ENCODE measurements at regions not wholly inside any gene's neighbourhood (a gene's known extent, or its start where the extent isn't known, plus 50 kb on each side); places are given as distances from the start of the nearest gene placed in this dataset.

DNA sequence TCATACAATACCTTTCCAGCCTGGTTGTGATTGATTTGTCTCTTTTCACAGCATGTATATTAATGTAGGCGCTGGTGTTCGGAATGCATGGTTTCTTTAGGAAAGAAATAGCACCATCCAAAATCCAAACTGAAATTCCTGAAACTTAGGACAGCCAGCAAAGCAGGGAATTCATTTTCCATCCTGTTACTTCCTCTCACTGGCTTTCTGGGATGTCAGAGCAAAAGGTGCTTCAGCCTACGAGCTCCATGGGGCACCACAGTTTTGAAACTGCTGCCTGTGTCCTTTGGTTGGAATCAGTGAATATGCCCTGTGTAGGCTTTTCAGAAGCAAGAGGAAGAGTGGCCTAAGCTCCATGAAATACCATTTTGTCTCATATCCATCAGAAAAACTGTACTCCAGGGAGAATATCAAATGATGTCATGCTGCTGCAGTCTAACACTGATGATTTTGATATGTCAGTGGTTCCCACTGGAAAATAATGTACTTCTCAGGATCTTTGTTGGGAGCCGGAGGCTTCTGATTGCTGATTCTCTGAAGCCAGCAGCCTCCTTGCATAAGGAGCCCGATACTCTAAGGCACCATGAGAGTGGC, 117.8 kb upstream of the SERP2 start:
- TF ChIP-seq, protein P1, sequence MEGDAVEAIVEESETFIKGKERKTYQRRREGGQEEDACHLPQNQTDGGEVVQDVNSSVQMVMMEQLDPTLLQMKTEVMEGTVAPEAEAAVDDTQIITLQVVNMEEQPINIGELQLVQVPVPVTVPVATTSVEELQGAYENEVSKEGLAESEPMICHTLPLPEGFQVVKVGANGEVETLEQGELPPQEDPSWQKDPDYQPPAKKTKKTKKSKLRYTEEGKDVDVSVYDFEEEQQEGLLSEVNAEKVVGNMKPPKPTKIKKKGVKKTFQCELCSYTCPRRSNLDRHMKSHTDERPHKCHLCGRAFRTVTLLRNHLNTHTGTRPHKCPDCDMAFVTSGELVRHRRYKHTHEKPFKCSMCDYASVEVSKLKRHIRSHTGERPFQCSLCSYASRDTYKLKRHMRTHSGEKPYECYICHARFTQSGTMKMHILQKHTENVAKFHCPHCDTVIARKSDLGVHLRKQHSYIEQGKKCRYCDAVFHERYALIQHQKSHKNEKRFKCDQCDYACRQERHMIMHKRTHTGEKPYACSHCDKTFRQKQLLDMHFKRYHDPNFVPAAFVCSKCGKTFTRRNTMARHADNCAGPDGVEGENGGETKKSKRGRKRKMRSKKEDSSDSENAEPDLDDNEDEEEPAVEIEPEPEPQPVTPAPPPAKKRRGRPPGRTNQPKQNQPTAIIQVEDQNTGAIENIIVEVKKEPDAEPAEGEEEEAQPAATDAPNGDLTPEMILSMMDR (IDR thresholded peaks at IDR 0.05): no peak
- TF ChIP-seq POLR2A (IDR thresholded peaks at IDR 0.05) (no peak), POLR2AphosphoS5 (IDR thresholded peaks at IDR 0.05) (no peak)
